HG02588 (cell line): ENCODE measurements at regions not wholly inside any gene's neighbourhood (a gene's known extent, or its start where the extent isn't known, plus 50 kb on each side); places are given as distances from the start of the nearest gene placed in this dataset.
"Not testable (repeated sequence)": the region's sequence is repeated elsewhere in the genome, so short reads cannot be mapped to it uniquely, and the experiment has no call there.

Source experiments
- ATAC-seq: cut with Tn5 transposase; IDR thresholded peaks from one replicate; pipeline ENCODE4 v1.9.1; 2021; ENCODE audit warnings: mild to moderate bottlenecking, moderate library complexity; ENCODE audit not compliant: unreplicated experiment

DNA sequence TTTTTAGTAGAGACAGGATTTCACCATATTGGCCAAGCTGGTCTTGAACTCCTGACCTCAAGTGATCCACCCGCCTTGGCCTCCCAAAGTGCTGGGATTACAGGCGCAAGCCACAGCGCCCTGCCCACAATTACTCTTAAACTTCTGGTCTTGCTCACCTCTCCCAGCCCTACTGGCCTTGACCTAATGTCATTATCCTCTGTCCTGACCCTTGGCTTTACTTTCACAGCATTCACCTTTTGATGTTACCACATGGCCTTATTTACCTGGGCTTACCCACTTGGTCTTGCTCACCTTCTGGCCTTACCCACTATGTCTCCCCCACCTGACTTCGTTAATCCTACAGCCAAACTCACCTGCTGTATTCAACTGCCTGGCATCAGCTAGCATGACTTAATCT, 105.9 kb downstream of the IL12A start:
- ATAC-seq: no peak

GRCh38 chr3:160097478-160097877, 108.8 kb downstream of the IL12A start:
- no peak for ATAC-seq

GRCh38 chr3:160098261-160098908, 109.8 kb downstream of the IL12A start:
- ATAC-seq: no peak

DNA sequence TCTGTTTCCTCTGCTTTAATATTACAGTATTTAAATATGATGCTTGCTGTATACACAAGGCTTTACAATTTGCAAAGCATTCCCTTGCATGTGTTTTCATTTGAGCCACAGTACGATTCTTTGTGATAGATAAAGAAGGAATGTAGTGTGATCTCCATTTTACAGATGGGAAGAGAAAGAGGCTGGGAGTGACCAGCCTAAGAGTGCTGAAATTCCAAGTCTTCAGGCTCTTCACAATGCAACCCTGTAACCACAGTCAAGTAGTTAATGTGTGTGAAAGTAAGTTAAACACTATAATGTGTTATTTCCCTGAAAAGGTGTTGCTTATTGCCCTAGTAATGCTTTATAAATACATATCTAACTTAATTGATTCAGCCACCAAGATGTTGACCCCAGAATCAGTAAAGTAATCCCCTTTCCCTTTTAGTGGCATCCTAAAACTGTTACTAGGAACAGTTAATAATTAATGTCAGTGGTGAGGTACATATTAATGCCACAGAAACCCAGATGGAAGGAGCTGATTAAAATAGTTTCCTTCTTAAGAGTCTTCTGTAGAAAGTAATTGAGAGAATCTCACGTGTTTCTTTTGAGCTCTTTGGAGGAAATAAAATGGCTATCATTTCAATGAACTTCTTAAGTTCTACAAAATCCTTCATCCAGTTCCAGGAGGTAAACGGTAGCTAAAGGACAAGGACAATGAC, 110.4 kb downstream of the IL12A start:
- ATAC-seq: no peak

GRCh38 chr3:160099834-160100233, 111.2 kb downstream of the IL12A start:
- ATAC-seq: no peak

DNA sequence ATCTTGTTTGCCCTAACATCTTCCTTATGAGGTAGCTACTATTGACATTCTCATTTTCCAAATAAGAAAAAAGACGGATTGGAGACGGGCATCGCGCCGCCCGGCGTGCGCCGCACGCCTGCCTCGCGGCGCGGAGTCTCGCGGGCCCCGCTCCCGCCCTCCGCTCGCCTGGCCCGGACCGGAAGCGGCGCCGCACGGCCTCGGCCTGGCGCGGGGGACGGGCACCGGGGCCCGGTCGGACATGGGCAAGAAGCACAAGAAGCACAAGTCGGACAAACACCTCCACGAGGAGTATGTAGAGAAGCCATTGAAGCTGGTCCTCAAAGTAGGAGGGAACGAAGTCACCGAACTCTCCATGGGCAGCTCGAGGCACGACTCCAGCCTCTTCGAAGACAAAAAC, 112.0 kb downstream of the IL12A start:
- ATAC-seq: no peak

DNA sequence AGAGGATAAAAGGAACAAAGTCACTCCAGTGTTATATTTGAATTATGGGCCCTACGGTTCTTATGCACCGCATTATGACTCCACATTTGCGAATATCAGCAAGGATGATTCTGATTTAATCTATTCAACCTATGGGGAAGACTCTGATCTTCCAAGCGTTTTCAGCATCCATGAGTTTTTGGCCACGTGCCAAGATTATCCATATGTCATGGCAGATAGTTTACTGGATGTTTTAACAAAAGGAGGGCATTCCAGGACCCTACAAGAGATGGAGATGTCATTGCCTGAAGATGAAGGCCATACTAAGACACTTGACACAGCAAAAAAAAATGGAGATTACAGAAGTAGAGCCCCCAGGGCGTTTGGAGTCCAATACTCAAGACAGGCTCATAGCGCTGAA, 113.4 kb downstream of the IL12A start:
- ATAC-seq: not testable (repeated sequence)

DNA sequence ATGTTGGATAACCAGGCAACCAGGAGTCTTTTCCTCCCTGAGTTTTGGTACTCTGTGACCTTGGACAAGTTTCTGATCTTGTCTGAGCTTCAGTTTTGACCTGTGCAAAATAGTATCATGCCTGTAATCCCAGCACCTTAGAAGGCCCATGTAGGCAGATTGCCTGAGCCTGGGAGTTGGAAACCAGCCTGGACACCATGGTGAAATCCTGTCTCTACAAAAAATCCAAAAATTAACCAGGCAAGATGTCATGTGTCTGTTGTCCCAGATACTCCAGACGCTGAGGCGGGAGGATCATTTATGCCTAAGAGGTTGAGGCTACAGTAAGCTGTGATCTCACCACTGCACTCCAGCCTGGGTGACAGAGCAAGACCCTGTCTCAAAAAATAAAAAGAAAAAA, 114.8 kb downstream of the IL12A start:
- ATAC-seq: no peak

- ATAC-seq: no peak
These were observed 117.4 kb downstream of the IL12A start for GRCh38 chr3:160105907-160106584.

- ATAC-seq: no peak
These were observed 118.0 kb upstream of the C3orf80 start for GRCh38 chr3:160106905-160107861.

GRCh38 chr3:160108362-160108761, 116.9 kb upstream of the C3orf80 start:
- ATAC-seq: no peak

GRCh38 chr3:160112481-160112880, 112.7 kb upstream of the C3orf80 start:
- ATAC-seq: no peak

DNA sequence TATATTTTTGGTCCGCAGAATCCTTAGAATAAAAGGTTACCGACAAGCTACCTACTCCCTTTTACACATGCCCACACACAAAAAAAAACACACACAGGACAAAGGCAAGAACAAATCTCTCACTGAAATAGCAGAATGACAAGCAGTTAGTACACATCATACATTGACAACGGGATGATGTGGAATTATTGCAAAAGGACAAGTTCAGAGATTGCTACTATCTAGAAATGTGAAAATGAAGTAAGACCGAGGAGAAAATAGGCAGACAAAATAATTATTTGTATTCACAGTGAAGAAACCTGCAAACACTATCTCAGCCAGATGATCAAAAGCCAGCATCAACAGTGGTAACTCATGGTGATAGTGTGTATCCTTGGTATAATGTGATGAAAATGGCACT, 112.2 kb upstream of the C3orf80 start:
- ATAC-seq: no peak

- ATAC-seq: no peak
These were observed 110.7 kb upstream of the C3orf80 start for GRCh38 chr3:160114355-160114995.

GRCh38 chr3:160115387-160115786, 109.8 kb upstream of the C3orf80 start:
- ATAC-seq: no peak

DNA sequence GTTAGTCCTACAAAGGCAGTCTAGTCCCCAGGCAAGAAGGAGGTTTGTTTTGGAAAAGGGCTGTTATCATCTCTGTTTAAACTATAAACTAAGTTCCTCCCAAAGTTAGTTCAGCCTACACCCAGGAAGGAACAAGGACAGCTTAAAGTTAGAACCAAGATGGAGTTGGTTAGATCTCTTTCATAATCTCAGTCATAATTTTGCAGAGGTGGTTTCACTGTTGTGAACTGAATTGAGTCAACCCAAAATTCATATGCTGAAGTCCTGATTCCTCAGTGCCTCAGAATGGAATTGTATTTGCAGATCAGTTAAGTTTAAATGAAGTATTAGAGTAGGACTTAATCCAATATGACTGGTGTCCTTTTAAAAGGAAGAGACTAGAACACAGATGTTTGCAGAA, 101.0 kb upstream of the C3orf80 start:
- ATAC-seq: no peak

DNA sequence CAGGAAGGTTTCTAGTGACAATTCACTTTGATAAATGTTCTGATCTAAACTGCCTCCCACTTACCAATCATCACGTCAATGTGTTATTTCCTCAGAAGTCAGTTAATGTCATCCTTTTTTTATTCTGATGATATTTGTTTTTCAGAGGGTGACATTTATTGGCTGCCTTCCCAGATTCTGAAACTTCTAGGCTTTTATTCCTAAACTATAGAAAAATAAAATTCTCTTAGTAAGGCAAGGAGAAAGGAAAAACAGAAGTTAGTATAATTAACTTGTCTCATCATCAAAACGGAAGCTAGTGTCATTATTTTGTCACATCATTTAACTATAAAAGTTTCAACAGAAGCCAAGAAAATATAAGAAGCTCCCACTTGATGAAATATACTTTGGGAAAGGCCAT, 100.0 kb upstream of the C3orf80 start:
- ATAC-seq: no peak

GRCh38 chr3:160126051-160126450, 99.2 kb upstream of the C3orf80 start:
- no peak for ATAC-seq

DNA sequence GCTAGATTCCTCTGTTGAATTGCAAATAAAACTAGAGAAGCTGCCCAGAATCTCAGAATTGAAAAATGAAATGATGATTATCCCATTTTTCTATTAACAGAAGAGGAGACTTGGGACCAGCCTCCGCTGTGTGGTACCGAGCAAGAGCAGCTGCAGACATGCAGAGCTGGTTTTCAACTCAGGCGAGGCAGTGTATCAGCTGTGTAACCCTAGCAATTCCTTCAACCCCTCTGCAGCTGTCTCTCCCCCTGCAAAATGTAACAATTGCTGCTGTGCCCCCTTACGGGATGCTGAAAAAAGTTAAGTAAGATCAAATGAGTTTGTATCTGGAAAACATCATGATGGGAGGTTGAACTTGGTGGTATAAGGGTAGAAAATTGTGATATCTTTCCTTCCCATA, 98.5 kb upstream of the C3orf80 start:
- no peak for ATAC-seq

DNA sequence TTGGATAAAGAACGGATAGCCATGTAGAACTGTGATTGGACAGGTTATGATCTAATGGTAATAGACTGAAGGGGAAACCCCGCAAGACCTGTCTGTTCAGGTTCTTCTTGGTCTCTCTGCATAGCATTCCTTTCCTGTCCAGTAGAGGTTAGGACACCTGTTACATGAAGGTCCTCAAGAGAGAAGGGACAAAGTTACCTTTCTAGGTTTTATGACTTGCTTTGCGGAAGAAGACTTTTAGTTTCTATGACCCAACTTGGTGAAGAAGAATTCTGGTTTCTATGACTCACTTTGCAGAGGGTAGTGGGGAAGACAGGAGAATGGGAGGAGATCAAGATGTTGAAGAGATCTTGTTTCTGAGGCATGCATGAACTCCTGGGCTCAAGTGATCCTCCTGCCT, 97.9 kb upstream of the C3orf80 start:
- no peak for ATAC-seq

DNA sequence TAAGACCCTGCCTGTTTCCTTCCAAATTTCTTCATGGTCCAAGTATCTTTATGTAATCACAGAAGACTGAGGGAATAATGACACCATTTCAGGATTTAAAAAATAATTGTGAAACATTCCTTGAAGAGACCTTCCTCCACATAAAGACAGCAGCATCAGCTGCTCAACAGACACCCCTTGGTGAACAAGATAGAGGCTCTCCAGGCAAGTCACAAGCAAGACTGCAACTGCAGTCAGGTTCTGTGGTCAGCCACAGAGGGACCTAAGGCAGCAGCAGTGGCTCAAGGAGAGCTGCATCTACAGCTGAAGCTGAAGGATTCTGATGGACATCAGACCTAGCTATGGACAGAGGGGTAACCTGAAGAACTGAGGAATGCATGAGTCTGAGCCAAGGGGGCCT, 97.2 kb upstream of the C3orf80 start:
- ATAC-seq: no peak
